OCI-LY3 (cell line): ENCODE measurements at regions not wholly inside any gene's neighbourhood (a gene's known extent, or its start where the extent isn't known, plus 50 kb on each side); places are given as distances from the start of the nearest gene placed in this dataset.

Experiments used
- H2AFZ ChIP-seq: fragments of 200-600, 300-600 bp; shearing (Covaris generic); 2 replicates; pipeline ENCODE4 v1.6.0; 2014; ENCODE audit warnings: antibody characterized with exemption, low read depth, low read length
- H3K27ac ChIP-seq: fragments of 200-600, 300-600 bp; sonication (generic); 2 replicates; pipeline ENCODE4 v1.5.1; 2014; ENCODE audit warnings: mild to moderate bottlenecking, low read length, moderate library complexity, mixed read lengths
- H3K27me3 ChIP-seq: fragments of 200-600, 300-600 bp; sonication (generic); 2 replicates; pipeline ENCODE4 v1.6.1; 2014; ENCODE audit warnings: low read depth, low read length, mixed read lengths
- H3K36me3 ChIP-seq: fragments of 200-600, 300-600 bp; sonication (generic); replicated peaks from 2 replicates; pipeline ENCODE3; 2014; ENCODE audit warnings: low read depth, low read length, mixed read lengths
- H3K4me1 ChIP-seq: fragments of 300-600, 200-600 bp; sonication (generic); 2 replicates; pipeline ENCODE4 v1.6.1; 2014; ENCODE audit warnings: low read length, mixed read lengths
- H3K4me2 ChIP-seq: fragments of 200-600, 300-600 bp; sonication (generic); 2 replicates; pipeline ENCODE4 v1.6.1; 2014; ENCODE audit warnings: low read length, mixed read lengths
- H3K4me3 ChIP-seq: fragments of 300-600, 200-600 bp; sonication (generic); 2 replicates; pipeline ENCODE4 v1.5.1; 2014; ENCODE audit warnings: antibody characterized with exemption, mild to moderate bottlenecking, low read length, moderate library complexity
- H3K79me2 ChIP-seq: fragments of 300-600, 200-600 bp; shearing (Covaris generic); 2 replicates; pipeline ENCODE4 v1.6.1; 2014; ENCODE audit warnings: mild to moderate bottlenecking, low read length, mixed read lengths
- H3K9ac ChIP-seq: fragments of 300-600, 200-600 bp; shearing (Covaris generic); 2 replicates; pipeline ENCODE4 v1.6.0; 2014; ENCODE audit warnings: mild to moderate bottlenecking, low read length, moderate library complexity
- H3K9me3 ChIP-seq: fragments of 200-600, 300-600 bp; shearing (Covaris generic); 2 replicates; pipeline ENCODE4 v1.6.1; 2014; ENCODE audit warnings: low read length, mixed read lengths; ENCODE audit not compliant: insufficient read depth
- H4K20me1 ChIP-seq: fragments of 200-600, 300-600 bp; sonication (generic); 2 replicates; pipeline ENCODE4 v1.6.1; 2016; ENCODE audit warnings: low read length, mixed read lengths; ENCODE audit not compliant: insufficient read depth
- EZH2phosphoT487 ChIP-seq: fragments of 200-600 bp; shearing (Covaris generic); IDR thresholded peaks from 2 replicates; pipeline ENCODE4 v1.6.1; 2018; ENCODE audit warnings: antibody characterized with exemption, mixed run types, low read depth
- TF ChIP-seq, protein P1 (sequence below): fragments of 200-600, 300-600 bp; sonication (generic); IDR thresholded peaks from 2 replicates; pipeline ENCODE4 v1.5.1; 2014; ENCODE audit warnings: antibody characterized with exemption, low read length, low read depth

GRCh38 chr6:142700671-142701312 lies 244.2 kb downstream of the HIVEP2 start:
- no peaks in the 10 kb centered on the region for H3K9me3 ChIP-seq
- H3K4me1 ChIP-seq: peaks cover 9% of the 10 kb centered on the region
- no peak overlapping the region for H2AFZ ChIP-seq
- no peaks in the 10 kb centered on the region for H4K20me1 ChIP-seq
- no peaks in the 10 kb centered on the region for H3K36me3 ChIP-seq
- no peak overlapping the region for H3K4me3 ChIP-seq
- no peak for TF ChIP-seq EZH2phosphoT487
- TF ChIP-seq, protein P1, sequence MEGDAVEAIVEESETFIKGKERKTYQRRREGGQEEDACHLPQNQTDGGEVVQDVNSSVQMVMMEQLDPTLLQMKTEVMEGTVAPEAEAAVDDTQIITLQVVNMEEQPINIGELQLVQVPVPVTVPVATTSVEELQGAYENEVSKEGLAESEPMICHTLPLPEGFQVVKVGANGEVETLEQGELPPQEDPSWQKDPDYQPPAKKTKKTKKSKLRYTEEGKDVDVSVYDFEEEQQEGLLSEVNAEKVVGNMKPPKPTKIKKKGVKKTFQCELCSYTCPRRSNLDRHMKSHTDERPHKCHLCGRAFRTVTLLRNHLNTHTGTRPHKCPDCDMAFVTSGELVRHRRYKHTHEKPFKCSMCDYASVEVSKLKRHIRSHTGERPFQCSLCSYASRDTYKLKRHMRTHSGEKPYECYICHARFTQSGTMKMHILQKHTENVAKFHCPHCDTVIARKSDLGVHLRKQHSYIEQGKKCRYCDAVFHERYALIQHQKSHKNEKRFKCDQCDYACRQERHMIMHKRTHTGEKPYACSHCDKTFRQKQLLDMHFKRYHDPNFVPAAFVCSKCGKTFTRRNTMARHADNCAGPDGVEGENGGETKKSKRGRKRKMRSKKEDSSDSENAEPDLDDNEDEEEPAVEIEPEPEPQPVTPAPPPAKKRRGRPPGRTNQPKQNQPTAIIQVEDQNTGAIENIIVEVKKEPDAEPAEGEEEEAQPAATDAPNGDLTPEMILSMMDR: no peak
- no peaks in the 10 kb centered on the region for H3K27me3 ChIP-seq
- no peak overlapping the region for H3K27ac ChIP-seq
- H3K9ac ChIP-seq: no peak overlapping the region
- no peak overlapping the region for H3K4me2 ChIP-seq
- no peaks in the 10 kb centered on the region for H3K79me2 ChIP-seq
